GM21526 (cell line): ENCODE measurements at regions not wholly inside any gene's neighbourhood (a gene's known extent, or its start where the extent isn't known, plus 50 kb on each side); places are given as distances from the start of the nearest gene placed in this dataset.

Experiments used
- ATAC-seq: cut with Tn5 transposase; IDR thresholded peaks from one replicate; pipeline ENCODE4 v1.9.1; 2021; ENCODE audit warnings: moderate library complexity; ENCODE audit not compliant: unreplicated experiment, low FRiP score

DNA sequence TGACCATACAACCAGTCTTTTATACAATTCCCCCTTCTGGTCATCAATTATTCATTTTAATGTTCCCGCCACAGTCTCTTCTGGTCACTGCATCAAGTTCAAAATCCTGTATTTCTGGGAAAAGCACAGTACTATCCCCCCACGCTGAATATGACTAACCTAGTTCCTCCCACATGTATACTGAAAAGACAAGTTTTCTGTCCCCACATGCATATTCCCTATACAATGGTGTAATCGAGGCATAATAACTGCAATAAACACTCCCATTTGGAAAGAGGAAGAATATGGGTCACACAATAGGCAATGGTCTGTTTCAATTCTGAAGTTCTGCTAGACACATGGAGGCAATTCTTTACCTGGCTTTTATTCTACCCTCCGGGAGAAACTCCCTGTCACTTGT, 344.9 kb downstream of the EFNA5 start:
- no peak for ATAC-seq

DNA sequence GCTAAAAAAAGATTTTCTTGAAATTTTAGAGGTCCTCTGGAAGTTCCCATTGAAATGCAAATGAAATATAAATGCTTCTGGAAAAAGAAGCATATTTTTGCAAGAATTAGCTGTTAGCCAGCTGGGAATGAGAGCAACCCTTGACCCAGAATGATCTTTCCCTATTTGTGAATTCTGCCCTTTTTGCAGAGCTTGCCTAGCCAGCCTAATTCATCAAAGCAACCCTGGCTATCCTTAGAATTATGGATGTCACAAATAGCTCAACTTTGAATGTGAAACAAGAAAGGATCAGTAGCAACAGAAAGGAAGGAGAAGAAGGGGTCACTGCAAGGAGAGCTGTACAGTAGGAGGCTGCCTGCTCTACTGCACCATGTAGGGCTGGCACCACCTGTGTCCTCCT, 345.9 kb downstream of the EFNA5 start:
- no peak for ATAC-seq

DNA sequence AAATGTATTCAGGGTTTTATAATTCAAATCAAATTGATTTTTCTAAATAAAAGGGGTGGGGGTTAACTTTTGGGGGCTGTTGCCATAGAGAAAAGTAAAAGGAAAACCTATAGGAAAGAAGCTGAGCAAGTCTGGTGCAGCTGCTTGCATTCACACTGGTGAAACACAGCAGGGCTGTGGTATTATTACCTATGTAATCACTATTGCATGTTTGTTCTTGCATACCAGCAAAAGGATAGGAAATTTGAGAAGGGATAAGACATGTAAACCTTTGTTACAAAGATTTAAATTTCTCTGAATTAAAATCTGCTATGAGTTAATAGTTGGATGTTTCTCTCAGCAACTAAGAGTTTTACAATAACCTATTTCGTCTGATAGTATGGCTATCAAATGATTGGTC, 346.7 kb downstream of the EFNA5 start:
- no peak for ATAC-seq

DNA sequence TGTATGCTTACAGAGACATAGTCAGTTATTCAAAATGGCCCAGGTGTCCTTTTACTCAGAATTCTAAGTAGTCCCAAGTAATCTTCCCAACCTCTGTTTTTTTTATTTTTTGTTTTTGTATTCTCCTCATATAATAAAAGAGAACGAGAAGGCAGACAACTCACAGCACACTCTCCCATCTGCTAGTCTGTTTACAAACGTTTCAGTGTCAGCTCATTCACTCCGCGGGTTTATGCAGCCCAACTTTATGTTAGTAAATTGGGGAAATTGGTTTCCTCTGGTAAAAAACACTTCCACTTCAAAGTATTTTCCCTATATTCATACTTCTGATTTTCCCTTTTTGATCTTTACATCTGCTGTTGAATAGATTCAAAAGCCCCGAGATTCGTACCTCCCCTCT, 347.2 kb downstream of the EFNA5 start:
- no peak for ATAC-seq

DNA sequence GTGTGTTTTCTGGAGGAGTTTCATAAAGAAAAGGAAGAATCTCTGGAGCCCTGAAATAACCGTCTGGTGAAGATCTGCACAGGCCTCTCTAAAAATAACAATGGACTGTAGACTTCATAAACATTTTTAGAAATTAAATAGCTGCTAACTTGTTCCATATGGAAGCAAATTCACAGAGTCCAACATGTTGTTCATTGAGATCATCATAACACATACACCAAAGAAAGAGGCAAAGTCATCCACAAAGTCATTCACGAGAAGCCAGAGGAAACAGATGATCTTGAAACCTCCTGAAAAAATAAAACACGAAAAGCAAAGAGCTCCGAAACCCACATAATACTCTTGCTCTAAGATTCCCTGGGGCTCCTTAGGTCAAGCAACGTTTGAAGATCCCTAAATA, 347.8 kb downstream of the EFNA5 start:
- ATAC-seq, result no peak

DNA sequence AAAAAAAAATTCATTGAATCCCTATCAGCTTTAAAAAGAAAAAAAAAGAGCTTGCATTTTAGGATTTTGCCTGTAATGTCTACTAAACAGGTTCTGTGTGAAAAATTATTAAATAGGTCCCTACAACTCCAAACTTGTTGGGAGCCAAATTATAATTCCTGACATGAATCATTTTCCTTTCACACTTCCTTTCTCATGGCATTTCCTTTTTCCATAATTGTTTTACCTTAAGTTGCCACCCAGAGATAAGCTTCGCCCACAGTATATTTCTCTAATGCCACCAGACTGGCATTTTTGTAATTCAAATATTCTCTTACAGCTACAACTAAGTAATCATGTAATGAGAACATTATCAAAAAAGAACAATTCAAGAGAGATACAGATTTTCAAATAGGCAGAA, 348.8 kb downstream of the EFNA5 start:
- ATAC-seq, result no peak

DNA sequence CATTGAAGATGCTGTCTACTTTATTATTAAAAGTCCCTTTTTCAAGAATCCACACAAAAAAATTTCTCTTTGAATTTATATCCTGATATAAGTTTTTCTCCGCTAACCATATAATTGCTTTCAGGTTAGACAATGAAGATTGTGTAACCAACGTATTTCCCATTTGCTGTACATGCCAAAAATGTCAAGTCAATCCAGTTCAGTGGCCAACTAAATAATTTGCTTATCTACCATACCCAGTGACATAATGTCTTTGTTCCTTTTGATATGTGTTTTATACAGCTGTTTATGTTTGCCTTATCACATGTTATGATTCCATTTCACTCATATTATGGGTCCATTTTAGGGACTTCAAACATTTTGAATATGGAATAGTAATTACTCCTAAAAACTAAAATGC, 349.9 kb downstream of the EFNA5 start:
- no peak for ATAC-seq

DNA sequence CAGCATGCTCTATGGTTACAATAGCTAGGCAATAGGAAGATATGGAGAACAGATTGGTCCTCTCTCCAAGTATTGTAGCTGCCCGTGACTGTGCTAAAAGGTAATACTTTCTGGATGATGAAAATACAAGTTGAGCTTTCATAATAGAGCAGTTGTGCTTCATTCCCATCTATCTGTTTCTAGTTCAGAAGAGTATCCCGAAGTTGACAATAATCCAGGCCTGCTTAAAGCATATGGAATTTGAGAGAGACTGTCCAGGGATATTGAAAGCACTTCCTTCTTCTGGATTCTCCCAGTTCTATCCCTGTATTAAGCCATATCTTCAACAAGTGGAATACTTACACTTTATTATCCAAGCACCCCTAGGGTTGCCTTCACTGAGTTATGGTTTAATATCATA, 350.4 kb downstream of the EFNA5 start:
- no peak for ATAC-seq

DNA sequence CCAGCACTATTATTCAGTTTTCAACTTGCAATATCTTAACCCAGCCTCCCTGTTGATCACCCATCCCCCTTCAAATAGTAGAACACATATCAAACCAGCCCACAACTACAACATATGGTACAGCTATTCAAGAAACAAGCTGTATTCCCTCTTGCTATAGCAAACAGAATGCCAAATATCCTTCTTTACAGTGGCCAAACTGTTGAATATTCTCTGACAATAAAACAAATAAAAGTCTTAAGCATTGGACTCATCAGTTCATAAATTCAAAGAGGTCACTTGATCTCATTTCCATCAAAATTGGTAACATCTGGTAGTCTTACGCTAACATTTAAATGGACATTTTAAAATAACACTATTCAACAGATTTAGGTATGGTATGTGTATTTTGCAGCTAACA, 350.8 kb downstream of the EFNA5 start:
- no peak for ATAC-seq

DNA sequence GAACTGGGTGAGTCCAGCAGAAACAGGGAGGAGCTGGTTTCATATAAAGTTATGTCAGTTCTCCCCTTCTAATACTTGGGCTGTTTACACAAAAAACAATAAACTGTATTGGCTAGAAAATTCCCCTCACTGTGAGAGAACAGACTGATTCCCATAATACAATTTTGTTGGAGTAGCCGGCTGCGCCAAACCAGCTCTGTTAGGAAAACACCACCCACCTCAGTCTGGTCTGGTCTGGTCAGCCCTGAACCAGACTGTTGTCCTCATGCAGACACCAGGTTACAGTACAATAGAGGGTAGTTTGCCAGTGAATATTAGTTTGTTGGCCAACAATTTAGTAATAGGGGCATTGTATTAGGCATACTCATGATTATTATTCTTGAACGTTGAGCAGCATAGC, 356.4 kb downstream of the EFNA5 start:
- no peak for ATAC-seq

DNA sequence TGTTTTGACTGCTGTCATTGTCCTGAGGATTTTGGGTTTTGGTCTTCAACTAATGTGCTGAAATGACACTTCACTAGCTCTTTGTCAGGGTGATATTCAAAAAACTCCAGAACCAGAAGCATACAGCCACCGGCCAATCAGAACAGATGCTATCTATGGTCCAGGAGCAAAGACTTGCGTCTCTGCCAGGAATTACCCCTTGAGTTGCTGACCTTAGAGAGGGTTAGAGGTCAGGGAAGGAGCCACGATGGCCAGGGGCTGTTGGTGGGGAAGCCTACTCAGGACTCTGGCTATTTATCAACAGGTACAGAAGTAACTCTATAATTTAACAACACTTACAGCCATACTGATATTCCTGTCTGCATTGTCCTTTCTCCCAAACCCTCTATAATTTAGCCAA, 356.8 kb downstream of the EFNA5 start:
- no peak for ATAC-seq

DNA sequence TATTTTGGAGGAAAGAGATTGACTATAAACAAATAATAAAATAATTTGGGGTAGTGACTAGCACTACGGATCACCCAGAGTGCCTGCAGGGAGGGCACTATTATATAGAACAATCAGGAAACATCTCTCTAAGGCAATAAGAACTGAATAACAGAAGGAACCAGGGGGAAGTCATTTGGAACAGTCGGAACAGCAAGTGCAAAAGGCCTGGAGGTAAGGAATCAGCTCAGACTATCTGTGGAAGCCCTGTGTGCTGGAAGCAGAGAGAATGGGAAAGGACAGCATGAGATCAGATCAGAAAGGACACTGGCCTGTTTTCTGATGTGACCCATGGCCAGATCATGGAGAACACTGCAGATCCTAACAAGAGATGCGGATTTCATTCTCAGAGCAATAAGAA, 357.6 kb downstream of the EFNA5 start:
- no peak for ATAC-seq

DNA sequence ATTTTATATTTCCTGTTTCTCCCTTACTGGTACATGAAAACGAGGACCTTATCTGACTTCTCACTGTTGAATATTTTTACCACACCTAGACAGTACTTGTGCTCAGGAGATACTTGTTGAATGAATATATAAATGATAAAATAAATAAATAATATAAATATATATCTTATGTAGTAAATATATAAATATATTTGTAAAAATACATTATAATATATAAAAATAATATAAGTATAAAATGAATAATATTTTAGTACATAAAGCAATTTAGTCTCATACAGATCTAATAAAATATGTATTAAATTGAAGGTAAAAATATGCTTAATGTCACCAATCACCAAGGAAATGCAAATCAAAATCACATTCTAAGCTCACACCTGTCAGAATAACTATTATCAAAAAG, 360.6 kb downstream of the EFNA5 start:
- ATAC-seq, result no peak

DNA sequence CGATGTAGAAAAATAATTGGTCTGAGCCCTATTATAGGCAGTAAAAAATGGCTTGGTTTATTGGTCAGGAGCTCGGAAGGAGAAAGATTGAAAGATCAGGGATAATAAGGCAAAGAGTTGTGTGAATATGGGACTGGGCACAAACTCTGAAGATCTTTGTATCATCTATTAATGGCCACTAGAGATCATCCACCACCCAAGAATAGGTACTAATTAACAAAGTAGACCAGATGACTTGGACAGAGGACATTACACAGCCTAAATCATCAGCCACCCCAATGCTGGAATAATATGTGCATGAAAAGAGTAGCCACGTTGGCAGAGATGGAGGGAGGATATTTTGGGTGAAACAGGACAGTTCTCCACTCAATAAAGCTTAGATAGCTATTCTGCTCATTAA, 364.1 kb downstream of the EFNA5 start:
- no peak for ATAC-seq

DNA sequence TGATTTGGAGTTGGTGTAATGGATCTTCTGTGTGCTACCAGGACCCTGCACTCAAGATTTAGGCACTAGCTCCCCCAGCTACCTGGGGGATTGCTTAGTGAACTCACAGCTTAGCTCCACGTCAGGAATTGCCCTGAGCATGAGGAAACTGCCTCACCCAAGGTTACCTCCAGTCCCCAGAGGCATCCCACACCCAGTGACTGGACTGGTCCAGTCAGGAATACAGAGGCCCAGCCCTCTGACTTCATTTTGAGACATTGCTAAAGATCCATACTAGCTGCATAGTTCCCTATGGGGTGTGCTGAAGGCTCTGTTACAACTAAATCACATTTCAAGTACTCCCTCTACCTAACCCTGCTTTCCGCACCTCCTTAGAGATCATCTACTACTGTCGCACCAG, 364.7 kb downstream of the EFNA5 start:
- no peak for ATAC-seq

DNA sequence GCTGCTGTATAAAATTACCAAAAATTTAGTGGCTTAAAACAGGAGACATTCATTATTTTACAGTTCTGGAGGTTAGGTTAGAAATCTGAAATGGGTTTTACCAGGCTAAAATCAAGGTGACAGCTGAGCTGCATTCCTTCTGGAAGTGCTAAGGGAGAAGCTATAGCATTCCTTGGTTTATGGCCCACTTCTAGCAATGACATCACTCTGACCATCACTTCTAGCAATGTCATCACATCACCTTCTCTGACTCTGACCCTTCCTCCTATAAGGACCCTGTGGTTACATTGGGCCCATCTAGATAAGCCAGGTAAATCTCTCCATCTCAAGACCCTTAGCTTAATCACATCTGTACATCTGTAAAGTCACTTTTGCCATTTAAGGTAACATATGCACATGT, 366.1 kb downstream of the EFNA5 start:
- no peak for ATAC-seq

DNA sequence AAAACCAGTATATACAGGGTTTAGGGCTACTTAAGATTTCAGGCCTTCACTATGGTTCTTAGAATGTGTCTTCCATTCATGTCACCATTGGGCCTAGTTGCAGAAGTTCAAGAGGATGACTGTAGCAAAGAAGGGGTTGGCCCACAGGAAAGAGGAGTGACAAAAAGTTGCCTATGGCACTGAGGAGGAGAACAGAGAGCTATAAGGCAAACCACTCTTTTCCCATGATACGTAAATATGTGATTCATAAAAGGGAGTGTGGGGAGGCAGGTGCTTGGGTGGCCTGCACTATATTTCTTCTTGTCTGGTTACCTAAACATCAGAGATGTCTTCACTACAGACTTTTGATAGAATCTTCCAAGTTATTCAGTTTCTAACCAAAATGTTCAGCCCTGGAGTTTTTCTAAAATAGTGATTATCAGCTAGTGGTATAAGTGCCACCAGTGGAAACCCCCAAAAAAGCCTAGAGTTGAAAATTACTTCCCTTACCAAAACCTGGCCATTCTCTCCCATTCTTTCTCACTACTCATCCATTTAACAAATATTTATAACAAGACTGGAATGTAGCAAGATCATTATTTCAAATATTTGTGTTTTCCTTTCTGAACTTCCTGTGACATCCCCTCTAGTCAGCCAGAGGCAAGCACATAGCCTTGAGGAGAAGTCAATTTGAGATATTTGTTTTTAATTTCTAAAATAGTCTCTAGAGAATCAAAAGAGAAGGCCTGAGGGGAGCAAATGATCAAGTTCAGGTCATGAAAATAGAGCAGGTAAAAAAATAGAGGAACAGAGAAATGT, 367.4 kb downstream of the EFNA5 start:
- no peak for ATAC-seq

DNA sequence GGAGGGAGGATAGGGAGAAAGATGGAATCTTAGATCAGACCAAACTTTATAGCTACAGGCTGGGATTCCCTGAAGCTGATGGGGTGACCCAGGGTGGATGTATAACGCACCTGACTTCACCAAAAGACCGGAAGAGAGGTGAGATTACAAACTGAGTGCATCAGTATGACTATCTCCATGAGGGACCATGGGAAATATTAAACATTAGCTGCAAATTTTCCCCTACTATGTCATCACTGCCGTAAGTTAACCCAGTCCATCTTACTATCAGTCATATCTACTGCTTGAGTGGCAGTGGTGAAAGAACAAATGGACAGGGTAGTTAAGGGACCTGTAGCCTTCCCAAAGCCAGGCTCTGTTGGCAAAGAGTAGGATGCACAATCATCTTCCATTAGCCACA, 368.3 kb downstream of the EFNA5 start:
- ATAC-seq, result no peak

DNA sequence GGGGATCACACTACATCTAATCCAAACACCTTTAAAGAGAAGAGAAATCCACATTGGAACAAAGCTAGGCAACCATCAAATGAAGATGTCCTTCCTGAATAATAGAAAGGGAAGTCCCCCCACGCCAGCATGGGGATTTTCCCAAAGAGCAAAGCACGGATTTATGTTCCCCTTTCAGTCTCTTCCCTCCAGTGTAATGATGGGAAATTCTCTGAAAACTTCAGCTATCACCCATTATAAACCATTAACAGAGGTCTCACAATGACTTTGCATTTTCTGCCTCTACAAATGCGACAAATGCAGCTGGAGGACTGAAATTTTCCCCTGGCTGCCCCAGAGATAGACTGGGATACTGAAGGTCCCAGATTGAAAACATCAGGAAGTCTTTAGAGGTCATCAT, 368.7 kb downstream of the EFNA5 start:
- no peak for ATAC-seq

DNA sequence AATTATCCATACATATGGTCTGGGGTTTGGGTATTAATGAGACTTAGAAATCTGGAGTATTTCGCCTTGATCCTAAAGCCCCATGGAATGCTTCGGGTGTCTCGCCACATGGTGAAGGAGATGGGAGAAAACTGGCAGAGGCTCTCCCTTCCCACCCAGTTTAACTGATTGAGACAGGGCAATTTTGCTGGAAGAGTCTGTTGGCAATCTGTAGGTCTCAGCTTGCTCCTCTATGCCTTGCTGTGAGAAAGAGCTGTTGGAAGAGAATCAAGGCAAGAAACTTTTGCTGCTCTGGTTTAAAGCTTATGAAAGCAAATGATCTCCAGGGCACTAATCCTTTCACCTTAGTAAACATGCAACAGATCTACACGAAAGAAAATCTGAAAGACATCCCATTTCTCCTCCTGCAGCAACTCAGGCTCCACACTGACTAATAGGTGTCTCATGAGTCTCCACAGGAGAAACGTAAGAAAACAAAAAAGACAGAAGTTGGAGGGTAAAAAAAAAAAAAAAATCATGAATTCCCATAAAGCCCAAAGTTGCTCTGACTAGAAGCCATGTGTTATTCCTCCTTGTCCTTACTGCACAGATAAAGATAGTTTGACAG, 369.9 kb downstream of the EFNA5 start:
- no peak for ATAC-seq

DNA sequence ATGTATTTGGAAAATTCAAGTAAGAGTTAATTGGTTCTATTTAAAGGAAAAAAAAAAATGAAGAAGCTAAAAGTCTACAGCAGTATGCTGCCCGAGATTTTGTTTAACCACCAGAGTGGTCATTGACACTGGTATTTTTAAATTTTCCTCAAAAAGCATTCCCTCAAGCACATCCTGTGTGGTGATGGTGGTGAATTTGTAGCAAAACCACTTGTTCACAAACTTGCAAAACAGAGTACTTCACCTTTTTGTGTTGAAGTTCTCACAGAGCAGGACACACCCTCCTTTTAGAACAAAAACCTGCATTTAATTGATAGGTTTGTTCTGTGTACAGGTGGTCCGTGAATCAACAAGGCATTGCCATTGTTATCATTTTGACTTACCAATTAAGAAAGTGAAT, 374.2 kb downstream of the EFNA5 start:
- ATAC-seq, result no peak

DNA sequence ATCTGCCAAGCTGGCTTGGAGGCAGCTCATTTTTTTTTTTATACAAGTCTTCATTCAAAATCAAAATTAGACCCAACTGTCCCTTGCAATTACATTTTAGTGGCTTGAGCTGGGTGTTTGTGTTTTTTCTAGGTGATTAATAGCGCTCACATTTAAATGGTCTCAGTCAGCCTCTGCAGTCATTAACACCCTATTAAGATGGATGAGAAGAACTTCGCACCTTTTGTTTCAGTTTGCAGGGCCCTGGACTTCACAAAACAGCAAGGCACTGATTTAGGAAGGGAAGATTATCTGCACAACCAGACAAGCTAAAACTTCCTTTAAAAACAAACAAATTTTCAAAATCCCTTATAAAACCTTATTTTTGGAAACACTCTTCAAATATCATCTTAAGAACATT, 374.8 kb downstream of the EFNA5 start:
- ATAC-seq, result no peak

DNA sequence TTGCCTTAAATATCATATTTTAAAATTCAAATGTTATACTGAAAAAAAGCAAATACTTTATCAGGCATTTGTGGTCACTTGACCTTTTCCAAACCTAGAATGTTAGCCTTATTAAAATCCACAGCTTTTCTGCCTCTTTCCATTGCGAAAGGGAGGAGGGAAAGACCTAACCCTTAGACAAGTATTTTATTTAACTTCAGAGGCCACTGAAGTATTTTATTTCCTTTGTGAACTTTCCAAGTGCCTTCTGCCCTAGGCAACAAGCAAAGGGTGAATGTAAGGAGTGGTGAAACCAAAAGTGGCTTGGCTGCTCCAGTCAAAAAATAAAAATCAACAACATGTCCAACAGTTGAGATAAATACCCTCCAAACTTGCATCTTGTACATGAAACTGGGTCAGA, 376.1 kb downstream of the EFNA5 start:
- no peak for ATAC-seq
